K562 (cell line): ENCODE measurements at regions not wholly inside any gene's neighbourhood (a gene's known extent, or its start where the extent isn't known, plus 50 kb on each side); places are given as distances from the start of the nearest gene placed in this dataset.
"Not testable (repeated sequence)": the region's sequence is repeated elsewhere in the genome, so short reads cannot be mapped to it uniquely, and the experiment has no call there.

Experiments used
- ATAC-seq: fragments of 200-7000 bp; cut with Tn5 transposase; 3 replicates; pipeline ENCODE4 v1.9.1; 2020; ENCODE audit warnings: moderate library complexity
- BruUV-seq: library from RNA; stranded (reverse); fragments of 400-500 nt; replicated peaks from 2 replicates; lab custom pipeline; 2021; lab: Mats Ljungman, UMichigan
- CTCF ChIA-PET: fragments of 300-600 bp; formaldehyde crosslinking; extraction: SDS; loops from one replicate; lab custom pipeline; 2021; ENCODE audit warnings: low intra/inter-chr PET ratio; lab: Yijun Ruan, JAX
- POLR2A ChIA-PET: fragments of 300-600, 350-650 bp; sonication (Branson Sonifier 250); formaldehyde crosslinking; extraction: SDS; loops from one replicate; lab custom pipeline; 2021; ENCODE audit warnings: antibody characterized with exemption, inconsistent platforms; lab: Yijun Ruan, JAX
- DNase-seq, 4 experiments: peaks; one replicate each; pipeline versions ENCODE4 v3.0.0 to v3.0.0-alpha.2; 2011 to 2018; ENCODE audit warnings: low spot score in 3 of 4, mixed read lengths in 3 of 4; ENCODE audit errors: extremely low read depth in 1 of 4
- FAIRE-seq: peaks from 2 replicates; lab custom pipeline; 2011; peaks lifted over from hg19 to GRCh38; lab: Jason Lieb, UNC
- H2AFZ ChIP-seq: 2 replicates; pipeline ENCODE4 v1.6.0; 2011; ENCODE audit warnings: low read depth, low read length, control low read depth, inconsistent platforms
- H3K27ac ChIP-seq: fragments of 200-600 bp; 3 replicates; pipeline ENCODE4 v1.8.0; 2011; ENCODE audit warnings: low read depth, mild to moderate bottlenecking, control low read depth, inconsistent platforms, low read length, moderate library complexity, mixed read lengths; ENCODE audit errors: extremely low read depth
- H3K27me3 ChIP-seq, 2 experiments: fragments of 300-600 bp in 1 of 2; 2 replicates in 1 of 2; 3 replicates in 1 of 2; pipeline versions ENCODE4 v1.6.0 to v1.8.0; 2011; ENCODE audit warnings: inconsistent platforms in 2 of 2, low read length in 2 of 2, mild to moderate bottlenecking in 1 of 2, mixed read lengths in 1 of 2, moderate library complexity in 1 of 2; ENCODE audit not compliant: control insufficient read depth in 2 of 2, insufficient read depth in 2 of 2
- H3K36me3 ChIP-seq: fragments of 300-600 bp; 3 replicates; pipeline ENCODE4 v1.8.0; 2011; ENCODE audit warnings: mild to moderate bottlenecking, low read length, inconsistent platforms; ENCODE audit not compliant: control insufficient read depth, insufficient read depth
- H3K4me1 ChIP-seq, 2 experiments: fragments of 200-600 bp in 1 of 2; replicated peaks in 1 of 2; 2 replicates in 1 of 2; 3 replicates in 1 of 2; pipeline versions ENCODE4 v1.5.1 to v1.8.0; 2011; ENCODE audit warnings: inconsistent platforms in 2 of 2, low read length in 2 of 2, mild to moderate bottlenecking in 1 of 2, mixed read lengths in 1 of 2, moderate library complexity in 1 of 2; ENCODE audit not compliant: control insufficient read depth in 2 of 2, insufficient read depth in 2 of 2
- H3K4me2 ChIP-seq: 2 replicates; pipeline ENCODE4 v1.6.1; 2011; ENCODE audit warnings: low read length, control low read depth, inconsistent platforms, mixed read lengths; ENCODE audit not compliant: insufficient read depth
- H3K4me3 ChIP-seq: fragments of 200-600 bp; sonication (generic), shearing (Covaris generic); 2 replicates; pipeline ENCODE4 v1.5.1; 2016; ENCODE audit warnings: control low read depth, inconsistent platforms
- H3K79me2 ChIP-seq: fragments of 200-600 bp; 3 replicates; pipeline ENCODE4 v1.8.0; 2011; ENCODE audit warnings: low read length, inconsistent platforms; ENCODE audit not compliant: control insufficient read depth, insufficient read depth
- H3K9ac ChIP-seq, 2 experiments: 2 replicates each; pipeline versions ENCODE4 v1.6.0 to v1.6.1; 2011; ENCODE audit warnings: low read depth in 2 of 2, low read length in 2 of 2, control low read depth in 1 of 2, inconsistent platforms in 1 of 2, mild to moderate bottlenecking in 1 of 2, mixed read lengths in 1 of 2; ENCODE audit not compliant: insufficient read depth in 1 of 2
- H3K9me1 ChIP-seq: one replicate; pipeline ENCODE4 v1.6.0; 2011; ENCODE audit warnings: inconsistent platforms, mild to moderate bottlenecking, low read length, moderate library complexity; ENCODE audit not compliant: control insufficient read depth, insufficient read depth
- H3K9me3 ChIP-seq: replicated peaks from 2 replicates; pipeline ENCODE4 v1.5.1; 2011; ENCODE audit warnings: low read depth, low read length, inconsistent platforms; ENCODE audit not compliant: control insufficient read depth, insufficient read depth
- H4K20me1 ChIP-seq: replicated peaks from 2 replicates; pipeline ENCODE4 v1.6.1; 2011; ENCODE audit warnings: low read length, inconsistent platforms, mixed read lengths; ENCODE audit not compliant: control insufficient read depth, insufficient read depth
- ZNF316 ChIP-seq: fragments of 450-650 bp; IDR thresholded peaks from 2 replicates; pipeline ENCODE4 v1.6.1; 2016
- WGBS: fragments of 100-300 bp; shearing (Covaris generic); methylation state at CpG from one replicate; pipeline ENCODE4 v1.1.6; 2016; ENCODE audit warnings: low coverage, mixed read lengths; ENCODE audit not compliant: insufficient coverage; ENCODE audit errors: missing lambda C conversion rate; 5-methylcytosine and 5-hydroxymethylcytosine counted together
- in situ Hi-C: fragments of 300-500 bp; cut with MboI; formaldehyde crosslinking; loops from 4 replicates; pipeline ENCODE4 v1.15.0; 2018; ENCODE audit warnings: inconsistent platforms, mixed read lengths
- intact Hi-C: fragments of 100-400 bp; cut with micrococcal nuclease; formaldehyde crosslinking; loops from 2 replicates; pipeline ENCODE4 v1.14.2; 2022
- TF ChIP-seq, protein P1 (sequence below): fragments of 150-350 bp; IDR thresholded peaks from 2 replicates; pipeline ENCODE4 v1.6.1; 2014; ENCODE audit warnings: low read depth, mild to moderate bottlenecking, low read length, borderline replicate concordance

DNA sequence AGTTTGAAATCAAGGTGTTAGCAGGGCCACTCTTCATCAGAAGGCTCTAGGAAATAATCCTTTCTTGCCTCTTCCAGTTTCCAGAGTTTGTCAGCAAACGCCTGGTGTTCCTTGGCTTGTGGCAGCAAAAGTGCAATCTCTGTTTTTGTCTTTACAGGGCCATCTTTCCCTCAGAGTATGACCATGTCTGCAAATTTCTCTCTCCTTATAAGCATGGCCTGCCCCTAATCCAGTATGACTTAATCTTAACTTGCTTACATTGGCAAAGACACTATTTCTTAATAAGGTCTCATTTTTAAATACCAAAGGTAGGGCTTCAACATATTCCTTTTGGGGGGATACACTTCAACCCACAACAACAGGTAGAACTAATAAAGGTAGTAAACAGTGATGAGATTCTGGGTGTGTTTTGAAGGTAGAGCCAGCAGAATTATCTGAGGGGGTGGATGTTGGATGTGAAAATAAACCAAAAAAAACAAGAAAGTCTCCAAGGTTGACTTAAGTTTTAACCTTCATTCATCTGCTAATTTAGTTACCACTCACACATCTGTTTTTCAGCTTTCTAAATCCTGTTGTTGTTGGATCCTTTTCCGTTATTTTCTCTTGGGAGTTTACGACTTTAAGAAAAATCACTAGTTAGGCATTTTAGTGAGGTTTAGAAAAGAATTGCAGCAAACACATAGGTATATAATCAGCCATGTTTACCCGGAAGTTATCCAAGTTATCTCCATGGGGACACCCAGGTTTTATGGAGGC lies 234.4 kb upstream of the FIGN start (continued):
- TF ChIP-seq, protein P1, sequence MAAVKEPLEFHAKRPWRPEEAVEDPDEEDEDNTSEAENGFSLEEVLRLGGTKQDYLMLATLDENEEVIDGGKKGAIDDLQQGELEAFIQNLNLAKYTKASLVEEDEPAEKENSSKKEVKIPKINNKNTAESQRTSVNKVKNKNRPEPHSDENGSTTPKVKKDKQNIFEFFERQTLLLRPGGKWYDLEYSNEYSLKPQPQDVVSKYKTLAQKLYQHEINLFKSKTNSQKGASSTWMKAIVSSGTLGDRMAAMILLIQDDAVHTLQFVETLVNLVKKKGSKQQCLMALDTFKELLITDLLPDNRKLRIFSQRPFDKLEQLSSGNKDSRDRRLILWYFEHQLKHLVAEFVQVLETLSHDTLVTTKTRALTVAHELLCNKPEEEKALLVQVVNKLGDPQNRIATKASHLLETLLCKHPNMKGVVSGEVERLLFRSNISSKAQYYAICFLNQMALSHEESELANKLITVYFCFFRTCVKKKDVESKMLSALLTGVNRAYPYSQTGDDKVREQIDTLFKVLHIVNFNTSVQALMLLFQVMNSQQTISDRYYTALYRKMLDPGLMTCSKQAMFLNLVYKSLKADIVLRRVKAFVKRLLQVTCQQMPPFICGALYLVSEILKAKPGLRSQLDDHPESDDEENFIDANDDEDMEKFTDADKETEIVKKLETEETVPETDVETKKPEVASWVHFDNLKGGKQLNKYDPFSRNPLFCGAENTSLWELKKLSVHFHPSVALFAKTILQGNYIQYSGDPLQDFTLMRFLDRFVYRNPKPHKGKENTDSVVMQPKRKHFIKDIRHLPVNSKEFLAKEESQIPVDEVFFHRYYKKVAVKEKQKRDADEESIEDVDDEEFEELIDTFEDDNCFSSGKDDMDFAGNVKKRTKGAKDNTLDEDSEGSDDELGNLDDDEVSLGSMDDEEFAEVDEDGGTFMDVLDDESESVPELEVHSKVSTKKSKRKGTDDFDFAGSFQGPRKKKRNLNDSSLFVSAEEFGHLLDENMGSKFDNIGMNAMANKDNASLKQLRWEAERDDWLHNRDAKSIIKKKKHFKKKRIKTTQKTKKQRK = no peak

DNA sequence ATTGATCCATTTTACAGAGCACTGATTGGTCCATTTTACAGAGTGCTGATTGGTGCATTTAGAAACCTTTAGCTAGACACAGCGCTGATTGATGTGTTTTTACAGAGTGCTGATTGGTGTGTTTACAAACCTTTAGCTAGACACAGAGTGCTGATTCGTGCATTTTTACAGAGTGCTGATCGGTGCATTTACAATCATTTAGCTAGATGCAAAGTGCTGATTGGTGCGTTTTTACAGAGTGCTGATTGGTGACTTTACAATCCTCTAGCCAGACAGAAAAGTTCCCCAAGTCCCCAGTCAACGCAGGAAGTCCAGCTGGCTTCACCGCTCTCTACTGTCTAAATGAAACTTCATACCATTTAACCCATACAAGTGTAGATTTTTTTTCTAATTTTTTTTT lies 228.5 kb upstream of the FIGN start:
- H3K9me3 ChIP-seq = not testable (repeated sequence)
- TF ChIP-seq ZNF316 = peak; percentile 49
- TF ChIP-seq, all 486 proteins: peak for 1; not testable (repeated sequence) for 485
- H3K79me2 ChIP-seq, H3K9me1 ChIP-seq, H3K4me1 ChIP-seq, H4K20me1 ChIP-seq, FAIRE-seq, H3K36me3 ChIP-seq, BruUV-seq, H3K27me3 ChIP-seq, H3K9ac ChIP-seq, intact Hi-C loops, ATAC-seq, H3K4me3 ChIP-seq, POLR2A ChIA-PET, H3K4me2 ChIP-seq, H2AFZ ChIP-seq, H3K27ac ChIP-seq, DNase-seq, in situ Hi-C loops, CTCF ChIA-PET: not testable (repeated sequence)
- 0% methylated on average over 6 of the region's 6 CpGs for WGBS
